ENCODE measurements at regions not wholly inside any gene's neighbourhood (a gene's known extent, or its start where the extent isn't known, plus 50 kb on each side); places are given as distances from the start of the nearest gene placed in this dataset.
"Not testable (repeated sequence)": the region's sequence is repeated elsewhere in the genome, so short reads cannot be mapped to it uniquely, and the experiment has no call there.

- no peak for DNase-seq
These were observed 1327.9 kb downstream of the BRINP3 start for GRCh38 chr1:189149547-189150375.

GRCh38 chr1:189150624-189151023 is 1327.0 kb downstream of the BRINP3 start:
- no peak for DNase-seq

- DNase-seq, result no peak
These were observed 1326.3 kb downstream of the BRINP3 start for GRCh38 chr1:189151361-189151760.

GRCh38 chr1:189152685-189153084 is 1325.0 kb downstream of the BRINP3 start:
- no peak for DNase-seq

- DNase-seq, result no peak
These were observed 1319.5 kb downstream of the BRINP3 start for GRCh38 chr1:189158155-189158554.

- DNase-seq, result no peak
These were observed 1301.8 kb downstream of the BRINP3 start for GRCh38 chr1:189175889-189176288.

- no peak for DNase-seq
These were observed 1297.6 kb downstream of the BRINP3 start for GRCh38 chr1:189180057-189180456.

- DNase-seq, result no peak
These were observed 1292.6 kb downstream of the BRINP3 start for GRCh38 chr1:189185097-189185496.

- DNase-seq, result no peak
These were observed 1284.7 kb downstream of the BRINP3 start for GRCh38 chr1:189192741-189193520.

- no peak for DNase-seq
These were observed 1271.8 kb downstream of the BRINP3 start for GRCh38 chr1:189205863-189206262.

- no peak for DNase-seq
These were observed 1271.0 kb downstream of the BRINP3 start for GRCh38 chr1:189206617-189207016.

- no peak for DNase-seq
These were observed 1265.9 kb downstream of the BRINP3 start for GRCh38 chr1:189211742-189212141.

- no peak for DNase-seq
These were observed 1265.1 kb downstream of the BRINP3 start for GRCh38 chr1:189212606-189213005.

GRCh38 chr1:189216886-189217285 is 1260.8 kb downstream of the BRINP3 start:
- DNase-seq, result no peak

- DNase-seq, result no peak
These were observed 1260.0 kb downstream of the BRINP3 start for GRCh38 chr1:189217646-189218045.

GRCh38 chr1:189220750-189221149 is 1256.9 kb downstream of the BRINP3 start:
- no peak for DNase-seq

GRCh38 chr1:189225794-189226145 is 1251.9 kb downstream of the BRINP3 start:
- DNase-seq, result not testable (repeated sequence)

GRCh38 chr1:189226779-189227178 is 1250.9 kb downstream of the BRINP3 start:
- DNase-seq, result no peak

- DNase-seq, result no peak
These were observed 1240.7 kb downstream of the BRINP3 start for GRCh38 chr1:189237008-189237407.

GRCh38 chr1:189253601-189254350 is 1223.9 kb downstream of the BRINP3 start:
- DNase-seq, result no peak

GRCh38 chr1:189261128-189261527 is 1216.5 kb downstream of the BRINP3 start:
- DNase-seq, result not testable (repeated sequence)

- DNase-seq, result no peak
These were observed 1208.7 kb downstream of the BRINP3 start for GRCh38 chr1:189269011-189269410.

GRCh38 chr1:189274267-189274666 is 1203.4 kb downstream of the BRINP3 start:
- DNase-seq, result no peak
